HG03060 (cell line): ENCODE measurements at regions not wholly inside any gene's neighbourhood (a gene's known extent, or its start where the extent isn't known, plus 50 kb on each side); places are given as distances from the start of the nearest gene placed in this dataset.

Experiments used
- ATAC-seq: cut with Tn5 transposase; IDR thresholded peaks from one replicate; pipeline ENCODE4 v1.9.1; 2021; ENCODE audit warnings: low read depth, moderate number of reproducible peaks; ENCODE audit not compliant: unreplicated experiment

DNA sequence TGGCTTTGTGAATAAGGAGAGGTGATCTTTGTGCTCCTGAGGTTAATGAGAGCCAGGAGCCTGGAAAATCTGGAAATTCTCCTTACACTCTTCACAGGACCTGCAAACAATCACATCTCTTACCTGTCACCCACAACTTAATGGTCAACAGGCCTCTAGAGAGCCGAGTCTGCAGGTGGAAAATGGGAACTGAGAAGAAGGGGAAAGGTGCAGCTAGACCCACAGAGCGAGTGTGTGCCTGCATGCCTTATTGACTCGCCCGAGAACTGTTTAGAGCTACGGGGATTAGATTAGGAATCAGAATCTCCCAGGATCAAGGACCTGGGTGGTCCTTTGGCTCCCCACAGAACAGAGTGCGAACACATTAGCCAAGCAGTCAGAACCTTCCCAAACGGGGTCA is 329.6 kb downstream of the PTEN start:
- no peak for ATAC-seq

DNA sequence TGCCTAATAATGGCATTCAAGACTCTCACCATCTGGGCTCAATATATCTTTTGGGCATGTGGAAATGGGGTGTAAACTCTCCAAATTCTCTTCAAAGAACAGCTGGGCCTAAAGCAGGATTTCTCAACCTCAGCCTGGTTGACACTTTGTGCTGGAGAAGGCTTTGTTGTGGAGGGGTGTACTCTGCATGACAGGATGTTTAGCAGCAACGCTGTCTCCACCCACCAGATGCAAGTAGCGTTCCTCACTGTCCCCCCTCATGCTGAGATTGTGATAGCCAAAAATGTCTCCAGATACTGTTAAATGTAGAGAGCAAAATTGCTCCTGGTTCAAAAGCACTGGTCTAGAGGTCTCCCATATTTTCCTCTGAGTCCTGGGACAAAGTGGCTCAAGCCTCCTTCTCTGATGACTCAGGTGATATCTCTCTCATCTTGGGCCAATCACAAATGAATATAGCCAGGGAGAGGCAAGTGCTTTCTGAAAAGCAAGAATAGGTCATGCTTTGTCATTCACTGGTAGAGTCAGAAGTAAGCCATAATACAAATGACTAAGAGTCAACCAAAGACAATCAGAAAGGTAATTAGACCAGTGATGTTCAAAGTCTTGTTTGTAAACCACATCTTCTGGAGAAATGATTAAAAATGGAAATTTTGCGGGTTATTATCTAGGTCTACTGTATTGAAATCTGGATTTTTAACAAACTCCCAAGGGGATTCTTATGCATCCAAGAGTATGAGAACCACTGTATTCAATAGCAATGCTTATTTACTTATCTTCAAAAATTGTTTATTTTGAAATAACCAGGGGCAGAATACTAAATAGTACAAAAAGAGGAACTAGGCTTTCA is 330.8 kb downstream of the PTEN start:
- ATAC-seq, result no peak

DNA sequence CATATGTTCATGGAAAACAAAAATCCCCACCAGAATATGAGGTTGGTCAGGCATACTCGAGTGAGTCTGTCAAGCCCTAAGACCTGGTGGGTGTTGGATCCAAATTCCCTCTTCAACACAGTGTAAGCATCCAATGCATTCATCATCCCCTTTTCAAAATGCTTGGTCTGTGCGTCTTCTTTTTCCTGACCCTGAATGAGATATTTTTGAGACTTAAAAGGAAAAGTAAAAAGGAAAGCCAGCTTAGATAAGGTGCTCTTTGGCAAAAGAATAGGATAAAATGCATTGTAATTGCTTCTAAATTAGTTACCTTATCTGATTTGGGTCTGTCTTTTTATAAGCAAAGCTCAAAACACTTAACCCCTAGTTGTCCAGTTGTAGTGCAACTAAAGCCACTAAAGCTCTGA is 331.5 kb downstream of the PTEN start:
- no peak for ATAC-seq

DNA sequence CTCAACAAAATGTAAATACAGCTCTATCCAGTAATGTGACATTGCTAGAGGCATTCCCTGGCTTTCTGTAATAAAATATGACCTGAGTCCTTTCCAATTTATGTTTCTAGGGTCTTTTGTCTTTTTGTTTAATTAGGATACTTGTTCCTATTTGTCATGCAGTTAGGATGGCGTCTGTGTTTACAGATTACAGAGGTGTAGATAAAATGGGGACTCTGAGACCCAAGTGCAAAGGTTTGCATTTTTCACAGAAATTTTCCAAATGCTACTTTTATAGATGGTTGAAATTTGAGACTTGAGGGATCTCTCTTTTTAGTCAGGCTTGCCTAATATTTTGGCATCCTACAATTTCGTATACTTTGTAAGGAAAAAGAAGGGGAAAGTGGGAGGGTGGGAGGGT is 332.4 kb downstream of the PTEN start:
- no peak for ATAC-seq

DNA sequence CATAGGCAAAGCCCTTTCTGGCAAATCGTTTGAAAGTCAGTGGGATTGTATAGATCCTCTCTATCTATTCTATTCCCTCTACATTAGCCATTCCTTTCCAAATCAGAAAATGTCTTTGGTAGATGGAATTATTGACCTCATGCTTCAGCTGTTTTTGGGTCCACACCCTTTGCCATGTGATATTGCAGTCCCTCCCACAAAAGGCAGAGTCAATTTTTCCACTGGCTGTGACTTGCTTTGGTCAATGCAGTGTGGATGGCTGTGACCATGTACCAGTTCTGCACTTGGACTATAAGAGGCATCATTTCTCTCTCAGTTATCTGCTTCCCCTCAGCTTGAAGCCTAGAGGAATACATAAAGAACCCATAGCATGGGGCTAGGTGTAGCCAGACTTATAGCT is 332.9 kb downstream of the PTEN start:
- no peak for ATAC-seq

DNA sequence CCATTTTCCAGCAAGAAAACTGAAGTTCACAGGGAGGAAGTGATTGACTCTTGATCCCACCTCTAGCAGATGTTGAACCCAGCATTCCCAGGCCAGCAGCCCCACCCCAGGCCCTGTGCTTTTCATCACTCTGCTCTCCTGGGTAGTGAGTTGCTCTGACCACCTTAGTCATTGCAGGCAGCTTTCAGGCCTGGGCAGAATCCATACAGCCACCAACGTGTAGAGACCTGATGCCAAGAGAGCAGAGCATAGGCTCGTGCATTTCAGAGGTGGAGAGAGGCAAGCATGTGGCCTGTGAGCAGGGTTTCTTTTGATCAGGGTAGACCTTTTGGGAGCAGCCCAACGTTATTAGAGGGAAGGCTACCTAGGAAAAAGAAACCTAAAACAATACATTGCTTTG is 334.6 kb downstream of the PTEN start:
- ATAC-seq, result no peak

DNA sequence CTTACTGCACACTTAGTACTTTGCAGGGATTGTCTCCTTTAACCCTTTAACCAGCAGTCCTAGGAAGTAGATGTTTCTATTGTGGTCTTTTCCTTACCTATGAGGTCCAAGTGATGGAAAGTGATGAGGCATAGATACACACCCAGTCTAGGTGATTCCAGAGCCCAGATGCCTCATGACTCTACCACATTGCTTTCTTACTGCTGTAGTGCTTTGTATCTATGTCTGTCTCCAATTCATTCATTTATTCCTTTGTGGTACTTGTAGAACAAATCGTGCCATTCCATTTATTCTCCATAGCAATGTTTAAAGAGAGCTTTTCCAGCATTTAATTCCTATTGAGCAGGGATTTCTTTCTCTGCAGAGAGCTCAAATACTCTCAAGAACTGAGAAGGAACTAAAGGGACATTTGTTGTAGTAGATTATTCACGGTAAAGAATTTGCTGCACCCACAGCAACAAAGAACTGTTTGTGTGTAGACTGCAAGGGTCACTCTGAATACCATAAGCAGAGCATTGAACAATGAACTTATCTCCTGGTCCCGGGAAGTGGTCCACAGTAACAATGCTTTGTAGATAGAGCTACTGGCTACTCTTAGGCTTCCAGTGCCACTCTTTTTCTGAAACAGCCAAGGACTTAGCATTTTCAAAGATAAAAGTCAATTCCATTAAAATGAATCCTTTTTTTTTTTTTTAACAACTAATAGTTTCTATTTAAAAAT is 337.0 kb downstream of the PTEN start:
- ATAC-seq, result no peak

DNA sequence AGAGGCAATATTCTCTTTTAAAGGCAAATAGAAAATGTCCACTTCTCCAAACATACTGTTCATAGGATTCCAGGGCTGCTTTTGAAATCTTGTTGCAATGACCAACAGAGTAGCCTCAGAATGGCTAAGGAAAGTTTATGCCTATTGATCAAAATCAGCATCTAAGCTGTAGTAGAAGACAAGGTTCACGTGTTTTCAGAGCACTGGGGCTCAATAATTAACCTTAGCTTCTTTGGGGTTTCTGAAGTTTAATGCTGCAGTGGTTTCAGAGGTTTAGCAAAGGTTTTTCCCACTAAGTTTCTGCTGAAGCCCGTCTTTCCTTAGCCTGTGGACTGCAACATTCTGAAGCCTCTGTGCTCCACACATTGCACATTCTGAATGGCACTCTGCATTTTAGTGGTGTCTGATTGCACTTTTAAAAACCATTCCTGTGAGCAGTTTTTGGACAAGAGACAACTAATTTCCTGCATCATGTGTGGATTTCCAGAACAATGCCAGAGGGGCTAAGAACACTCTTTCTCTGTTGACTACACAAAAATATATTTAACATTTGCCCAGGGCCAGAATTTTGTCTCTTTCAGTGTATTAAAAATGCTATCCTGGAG is 342.5 kb downstream of the PTEN start:
- no peak for ATAC-seq

DNA sequence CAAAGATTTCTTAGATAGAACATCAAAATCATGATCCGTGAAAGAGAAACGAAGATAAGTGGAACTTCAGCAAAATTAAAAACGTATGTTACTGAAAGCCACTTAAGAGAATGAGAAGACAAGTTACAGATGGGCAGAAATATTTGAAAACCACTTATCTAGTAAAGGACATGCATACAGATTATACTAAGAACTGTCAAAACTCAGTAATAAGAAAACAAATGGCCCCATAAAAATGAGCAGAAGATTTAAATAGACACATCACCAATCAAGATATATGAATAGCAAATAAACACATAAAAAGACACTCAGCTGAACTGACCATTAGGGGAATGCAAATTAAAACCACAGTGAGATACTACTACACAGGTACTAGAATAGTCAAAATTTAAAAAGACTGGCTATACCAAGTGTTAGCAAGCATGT is 343.7 kb downstream of the PTEN start:
- ATAC-seq, result no peak

DNA sequence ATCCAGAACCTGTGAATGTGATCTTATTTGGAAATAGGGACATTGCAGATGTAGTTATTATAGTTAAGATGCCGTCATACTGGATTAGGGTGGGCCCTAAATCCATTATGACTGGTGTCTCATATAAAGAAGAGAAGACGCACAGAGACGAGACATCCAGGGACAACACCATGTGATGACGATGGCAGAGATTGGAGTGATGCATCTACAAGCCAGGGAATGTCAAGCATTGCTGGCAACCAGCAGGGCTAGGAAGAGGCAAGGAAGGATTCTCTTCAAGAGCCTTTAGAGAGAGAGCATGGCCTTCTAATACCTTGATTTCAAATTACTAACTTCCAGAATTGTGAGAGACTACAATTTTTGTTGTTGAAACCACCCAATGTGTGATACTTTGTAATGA is 345.8 kb downstream of the PTEN start:
- no peak for ATAC-seq

DNA sequence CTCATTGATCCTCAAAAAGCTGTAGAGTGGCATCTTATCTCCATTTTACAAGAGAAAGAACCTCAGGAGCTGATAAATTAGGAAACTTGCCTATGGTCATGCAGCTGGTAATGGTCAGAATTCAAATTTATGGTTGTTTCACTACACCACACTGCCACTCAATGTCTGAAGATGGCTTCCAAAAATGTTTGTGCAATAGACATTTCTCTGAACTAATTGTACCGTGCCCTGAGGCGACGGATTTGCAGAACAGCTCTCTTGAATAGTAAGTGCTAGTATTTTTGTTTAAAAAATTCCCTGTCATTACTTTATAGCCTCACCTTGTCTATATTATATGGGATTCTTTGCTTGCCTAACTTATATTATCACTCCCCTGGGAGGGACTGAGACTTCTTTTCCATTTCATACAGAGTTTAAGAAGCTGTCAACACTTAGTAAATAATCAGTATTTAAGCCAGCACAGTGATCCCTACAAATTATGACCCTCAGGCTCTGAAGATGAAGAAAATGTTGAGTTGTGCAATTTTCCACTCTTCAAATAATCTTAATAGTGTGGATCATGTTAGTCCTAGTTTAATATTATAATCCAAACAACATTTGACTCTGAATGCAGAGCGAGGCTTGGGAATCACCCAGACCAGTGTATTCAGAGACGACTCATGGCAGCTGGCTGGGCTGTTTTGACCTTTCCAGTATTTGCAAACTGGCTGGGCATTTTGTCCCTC is 346.6 kb downstream of the PTEN start:
- no peak for ATAC-seq

DNA sequence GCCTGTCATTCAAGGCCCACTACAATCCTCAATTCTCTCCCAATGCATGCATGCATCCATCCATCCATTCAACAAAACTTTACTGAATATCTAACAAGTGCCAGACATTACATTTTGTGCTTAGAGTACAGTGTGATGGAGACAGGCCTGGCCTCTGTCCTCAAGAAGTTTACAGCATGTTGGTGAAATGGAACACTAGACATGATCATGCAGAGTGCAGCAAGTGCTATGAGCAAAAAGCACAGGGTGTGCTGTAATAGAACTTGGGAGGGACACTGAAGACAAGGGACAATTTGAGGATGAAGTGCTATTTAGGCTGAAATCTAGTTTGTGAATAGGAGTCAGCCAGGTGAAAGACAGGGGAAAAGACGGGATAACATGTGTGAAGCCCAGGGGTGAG is 347.8 kb downstream of the PTEN start:
- ATAC-seq, result no peak

DNA sequence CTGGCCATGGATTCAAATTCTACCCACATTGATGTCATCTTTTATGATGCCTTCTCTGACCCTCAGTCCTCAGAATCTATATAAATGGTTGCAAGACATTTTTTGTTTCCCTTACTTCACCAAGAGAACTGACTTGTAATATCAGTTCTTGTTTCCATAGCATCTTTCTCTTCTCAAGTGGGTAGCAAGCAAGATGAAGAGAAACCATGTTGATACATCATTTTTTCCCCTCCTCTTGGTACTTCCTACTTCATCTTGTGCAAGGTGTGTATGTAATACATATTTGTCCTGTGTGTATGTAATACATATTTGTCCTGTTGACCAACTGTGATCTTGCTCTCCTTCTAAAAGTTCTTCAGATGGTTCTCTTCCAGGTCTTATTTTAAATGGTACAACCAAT is 348.6 kb downstream of the PTEN start:
- no peak for ATAC-seq

DNA sequence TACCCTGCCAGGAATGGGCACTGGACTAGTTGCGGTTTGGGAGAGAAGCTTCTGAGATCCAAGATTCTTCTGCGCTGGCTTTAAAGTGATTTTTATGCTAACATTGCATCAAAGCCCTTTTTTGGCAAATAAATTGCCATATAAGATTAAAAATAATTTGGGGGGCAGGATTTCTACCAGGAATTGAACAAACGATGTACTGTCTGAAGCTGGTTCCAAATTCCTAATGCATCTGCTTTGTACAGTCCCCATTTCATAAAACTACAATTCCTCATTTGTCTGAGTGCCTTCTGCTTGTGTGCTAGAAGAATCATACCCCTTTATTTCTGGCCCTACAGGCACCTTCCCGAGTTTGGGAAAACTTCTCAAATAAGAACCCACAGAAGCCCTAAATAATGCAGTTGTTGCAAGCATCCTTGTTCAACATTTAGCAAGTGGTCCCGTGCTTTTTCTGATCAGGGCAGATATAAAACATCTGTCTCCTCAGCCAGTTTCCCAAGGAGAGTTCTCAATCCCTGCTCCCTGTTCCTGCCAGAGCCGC is 349.7 kb downstream of the PTEN start:
- ATAC-seq, result no peak

DNA sequence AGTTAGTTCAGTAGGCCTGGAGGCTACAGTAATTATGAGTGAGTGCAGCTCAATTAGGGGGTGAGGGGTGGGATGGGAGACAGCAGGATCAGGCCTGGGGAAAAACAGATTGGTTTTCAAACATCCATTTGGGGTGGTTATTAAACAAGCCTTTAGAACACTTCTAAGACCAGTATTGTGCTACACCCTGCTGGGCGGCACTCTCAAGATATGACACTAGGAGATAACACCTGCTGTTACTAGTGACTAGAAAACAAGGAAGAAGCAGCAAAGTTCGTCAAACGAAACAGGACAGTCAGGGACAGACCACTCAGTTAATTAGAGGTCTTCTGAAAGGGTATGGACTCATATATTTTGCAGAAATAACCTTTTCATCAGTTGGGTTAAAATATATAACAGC is 353.6 kb downstream of the PTEN start:
- ATAC-seq, result no peak

DNA sequence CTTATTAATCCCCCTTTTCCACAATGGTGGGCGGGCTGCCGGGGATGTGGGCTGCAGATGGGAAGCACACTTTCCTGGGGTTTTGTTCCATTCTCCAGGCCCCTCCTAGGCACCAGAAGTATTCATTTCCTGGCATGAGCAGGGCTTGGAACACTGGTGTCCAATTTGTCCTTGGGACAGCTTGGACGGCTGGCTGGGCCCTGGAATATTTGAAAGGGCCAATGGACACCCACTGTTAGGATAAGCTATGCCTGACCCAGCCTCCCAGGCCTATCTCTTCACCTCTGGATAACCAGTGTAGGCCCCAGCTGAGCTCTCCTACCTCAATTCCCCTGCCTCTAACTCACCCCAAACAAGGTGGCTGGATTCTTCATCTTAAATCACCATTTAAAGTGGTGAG is 354.9 kb downstream of the PTEN start:
- ATAC-seq, result no peak

DNA sequence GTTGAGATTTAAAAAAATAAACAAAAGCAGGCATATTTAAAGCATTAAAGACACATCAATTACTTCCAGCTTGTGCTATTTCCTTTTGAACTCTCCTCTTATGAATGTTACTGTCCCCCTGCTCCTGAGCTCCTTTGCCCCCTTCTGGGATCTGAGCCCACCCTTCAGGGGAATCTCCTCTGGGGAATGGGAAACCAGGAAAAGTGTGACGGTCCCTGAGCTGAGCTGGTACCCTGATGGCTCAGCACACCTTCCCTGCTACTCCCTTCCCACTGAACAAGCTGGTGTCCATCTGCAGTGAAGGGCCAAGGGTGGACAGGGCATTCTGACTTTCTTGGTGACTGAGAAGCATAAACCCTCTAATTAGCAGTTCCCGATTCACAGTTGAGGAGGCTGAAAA is 356.3 kb downstream of the PTEN start:
- no peak for ATAC-seq

DNA sequence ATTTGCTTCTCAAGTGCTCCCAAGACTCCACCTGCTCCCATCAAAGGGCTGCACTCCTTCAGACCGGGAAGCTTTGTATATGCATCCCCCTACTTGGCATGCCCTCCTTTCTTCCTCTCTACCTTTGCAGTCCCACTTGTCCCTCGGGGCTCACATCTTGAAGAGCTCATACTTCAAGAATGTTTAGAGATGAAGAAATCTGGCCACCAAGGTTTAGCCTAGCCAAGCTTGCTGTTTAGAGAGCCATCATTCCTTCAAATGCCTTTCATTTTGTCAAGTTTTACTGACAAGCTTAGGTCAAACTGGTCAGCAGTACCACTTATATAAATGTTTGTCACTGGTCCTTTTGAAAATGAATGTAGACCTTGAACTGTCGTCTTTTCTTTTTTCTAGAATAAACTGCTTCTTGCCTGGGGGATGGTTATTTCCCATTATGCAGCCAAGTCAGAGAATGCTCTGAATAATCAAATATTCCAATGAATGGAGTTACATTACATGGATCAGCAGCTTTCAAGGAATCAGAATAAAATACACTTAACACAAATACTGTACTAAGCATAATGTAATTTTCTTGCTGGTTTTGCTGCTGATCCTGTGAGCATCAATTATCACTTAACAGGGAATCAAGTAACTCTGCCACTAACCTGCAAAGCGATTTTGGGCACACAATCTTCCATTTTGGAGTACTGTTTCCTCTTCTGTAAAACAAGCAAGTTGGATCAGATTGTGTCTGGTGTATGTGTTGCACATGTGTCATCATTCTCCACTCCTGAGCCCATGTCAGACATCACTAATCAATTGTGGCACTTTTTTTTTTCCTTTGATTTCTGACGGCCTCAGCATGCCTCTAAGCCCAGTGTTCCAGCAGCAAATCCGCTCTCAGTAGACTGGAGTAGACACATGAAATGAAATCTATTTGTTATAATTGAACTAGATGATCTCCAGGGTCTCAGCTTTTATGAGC is 357.9 kb downstream of the PTEN start:
- no peak for ATAC-seq

DNA sequence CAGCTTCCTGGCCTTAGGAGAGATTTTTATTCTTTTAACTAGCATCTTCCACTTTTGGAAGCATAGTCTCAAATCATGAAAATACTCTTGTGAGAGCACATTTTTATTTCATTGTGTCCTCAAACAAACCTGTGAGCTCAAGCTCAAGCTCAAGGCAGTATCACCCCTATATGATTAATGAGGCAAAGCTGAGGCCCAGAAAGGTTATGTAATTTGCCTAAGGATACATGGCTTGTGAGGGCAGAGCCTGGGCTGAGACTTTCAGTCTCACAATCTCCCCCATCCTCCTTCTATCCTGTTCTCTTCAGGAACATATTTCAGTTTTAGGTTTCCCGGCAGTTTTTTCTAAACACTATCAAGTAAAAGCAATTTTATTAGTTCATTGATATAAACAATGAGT is 359.5 kb downstream of the PTEN start:
- ATAC-seq, result no peak
